T-helper 1 cell treated with Interleukin-12 subunit alpha and Interleukin-12 subunit beta and Interleukin-4 antibody, amounts not matched to agents 30 μg/mL and 1 μg/mL, for 36 hours (primary cell): ENCODE measurements at regions not wholly inside any gene's neighbourhood (a gene's known extent, or its start where the extent isn't known, plus 50 kb on each side); places are given as distances from the start of the nearest gene placed in this dataset.

Source experiments
- H3K27ac Mint-ChIP-seq: one replicate; pipeline ENCODE4 v1.8.0; 2021; ENCODE audit warnings: mild to moderate bottlenecking, mixed read lengths
- H3K27me3 Mint-ChIP-seq: one replicate; pipeline ENCODE4 v1.8.0; 2021; ENCODE audit warnings: low read depth, mixed read lengths
- H3K36me3 Mint-ChIP-seq: one replicate; pipeline ENCODE4 v1.8.0; 2021; ENCODE audit warnings: low read depth, mixed read lengths
- H3K4me1 Mint-ChIP-seq: one replicate; pipeline ENCODE4 v1.8.0; 2021; ENCODE audit warnings: low read depth, mixed read lengths
- H3K4me3 Mint-ChIP-seq: one replicate; pipeline ENCODE4 v1.8.0; 2021; ENCODE audit warnings: mild to moderate bottlenecking, moderate library complexity, mixed read lengths
- H3K9me3 Mint-ChIP-seq: one replicate; pipeline ENCODE4 v1.8.0; 2021; ENCODE audit warnings: mixed read lengths

- no peak overlapping the region for H3K27ac Mint-ChIP-seq
- H3K27me3 Mint-ChIP-seq = no peaks in the 10 kb centered on the region
- H3K4me1 Mint-ChIP-seq = no peaks in the 10 kb centered on the region
- no peak overlapping the region for H3K4me3 Mint-ChIP-seq
- H3K36me3 Mint-ChIP-seq = no peaks in the 10 kb centered on the region
- no peaks in the 10 kb centered on the region for H3K9me3 Mint-ChIP-seq
Measured at GRCh38 chr13:47220453-47221140, 323.7 kb upstream of the HTR2A start.

GRCh38 chr13:47218611-47219010 lies 321.8 kb upstream of the HTR2A start:
- Mint-ChIP-seq H3K9me3 (no peaks in the 10 kb centered on the region), H3K27ac (no peak overlapping the region), H3K4me1 (no peaks in the 10 kb centered on the region), H3K36me3 (no peaks in the 10 kb centered on the region), H3K4me3 (no peak overlapping the region), H3K27me3 (no peaks in the 10 kb centered on the region)

- H3K27me3 Mint-ChIP-seq = no peaks in the 10 kb centered on the region
- H3K4me3 Mint-ChIP-seq = no peak overlapping the region
- H3K27ac Mint-ChIP-seq = no peak overlapping the region
- H3K4me1 Mint-ChIP-seq = no peaks in the 10 kb centered on the region
- no peaks in the 10 kb centered on the region for H3K36me3 Mint-ChIP-seq
- H3K9me3 Mint-ChIP-seq = no peaks in the 10 kb centered on the region
Measured at GRCh38 chr13:47216176-47216822, 319.4 kb upstream of the HTR2A start.

- Mint-ChIP-seq H3K9me3 (no peaks in the 10 kb centered on the region), H3K27ac (no peak overlapping the region), H3K36me3 (no peaks in the 10 kb centered on the region), H3K4me3 (no peak overlapping the region), H3K4me1 (no peaks in the 10 kb centered on the region), H3K27me3 (no peaks in the 10 kb centered on the region)
Measured at GRCh38 chr13:47215736-47216135, 318.9 kb upstream of the HTR2A start.

- Mint-ChIP-seq H3K9me3 (no peaks in the 10 kb centered on the region), H3K27me3 (no peaks in the 10 kb centered on the region), H3K4me3 (no peak overlapping the region), H3K36me3 (no peaks in the 10 kb centered on the region), H3K4me1 (no peaks in the 10 kb centered on the region), H3K27ac (no peak overlapping the region)
Measured at GRCh38 chr13:47213047-47213446, 316.2 kb upstream of the HTR2A start.

GRCh38 chr13:47211106-47211505 lies 314.3 kb upstream of the HTR2A start:
- no peaks in the 10 kb centered on the region for H3K9me3 Mint-ChIP-seq
- no peaks in the 10 kb centered on the region for H3K27me3 Mint-ChIP-seq
- no peaks in the 10 kb centered on the region for H3K4me1 Mint-ChIP-seq
- H3K36me3 Mint-ChIP-seq = no peaks in the 10 kb centered on the region
- no peak overlapping the region for H3K4me3 Mint-ChIP-seq
- no peak overlapping the region for H3K27ac Mint-ChIP-seq

GRCh38 chr13:47206111-47206510 lies 309.3 kb upstream of the HTR2A start:
- Mint-ChIP-seq H3K9me3 (peaks cover 9% of the 10 kb centered on the region), H3K4me3 (no peak overlapping the region), H3K4me1 (no peaks in the 10 kb centered on the region), H3K36me3 (no peaks in the 10 kb centered on the region), H3K27me3 (no peaks in the 10 kb centered on the region), H3K27ac (no peak overlapping the region)

- no peaks in the 10 kb centered on the region for H3K9me3 Mint-ChIP-seq
- no peak overlapping the region for H3K27ac Mint-ChIP-seq
- H3K36me3 Mint-ChIP-seq = no peaks in the 10 kb centered on the region
- peaks cover 3% of the 10 kb centered on the region for H3K4me1 Mint-ChIP-seq
- no peak overlapping the region for H3K4me3 Mint-ChIP-seq
- no peaks in the 10 kb centered on the region for H3K27me3 Mint-ChIP-seq
Measured at GRCh38 chr13:47190696-47191305, 293.9 kb upstream of the HTR2A start.

GRCh38 chr13:47188802-47189201 lies 291.9 kb upstream of the HTR2A start:
- no peaks in the 10 kb centered on the region for H3K27me3 Mint-ChIP-seq
- no peaks in the 10 kb centered on the region for H3K36me3 Mint-ChIP-seq
- no peak overlapping the region for H3K4me3 Mint-ChIP-seq
- H3K4me1 Mint-ChIP-seq = peaks cover 3% of the 10 kb centered on the region
- no peak overlapping the region for H3K27ac Mint-ChIP-seq
- H3K9me3 Mint-ChIP-seq = no peaks in the 10 kb centered on the region

GRCh38 chr13:47186471-47186870 lies 289.6 kb upstream of the HTR2A start:
- Mint-ChIP-seq H3K9me3 (no peaks in the 10 kb centered on the region), H3K27me3 (no peaks in the 10 kb centered on the region), H3K27ac (no peak overlapping the region)

GRCh38 chr13:47184321-47184720 lies 287.5 kb upstream of the HTR2A start:
- no peak overlapping the region for H3K27ac Mint-ChIP-seq
- H3K27me3 Mint-ChIP-seq = no peaks in the 10 kb centered on the region
- no peaks in the 10 kb centered on the region for H3K36me3 Mint-ChIP-seq
- H3K4me3 Mint-ChIP-seq = no peak overlapping the region
- H3K4me1 Mint-ChIP-seq = no peaks in the 10 kb centered on the region
- no peaks in the 10 kb centered on the region for H3K9me3 Mint-ChIP-seq

More at GRCh38 chr13:47186471-47186870, 289.6 kb upstream of the HTR2A start:
- no peak overlapping the region for H3K4me3 Mint-ChIP-seq
- peaks cover 3% of the 10 kb centered on the region for H3K4me1 Mint-ChIP-seq
- no peaks in the 10 kb centered on the region for H3K36me3 Mint-ChIP-seq

- Mint-ChIP-seq H3K4me1 (no peaks in the 10 kb centered on the region), H3K9me3 (no peaks in the 10 kb centered on the region), H3K27ac (no peak overlapping the region), H3K27me3 (no peaks in the 10 kb centered on the region), H3K36me3 (no peaks in the 10 kb centered on the region), H3K4me3 (no peak overlapping the region)
Measured at GRCh38 chr13:47179321-47179720, 282.5 kb upstream of the HTR2A start.

GRCh38 chr13:47178090-47178950 lies 281.5 kb upstream of the HTR2A start:
- no peaks in the 10 kb centered on the region for H3K27me3 Mint-ChIP-seq
- no peaks in the 10 kb centered on the region for H3K9me3 Mint-ChIP-seq
- no peaks in the 10 kb centered on the region for H3K36me3 Mint-ChIP-seq
- H3K4me3 Mint-ChIP-seq = no peak overlapping the region
- H3K4me1 Mint-ChIP-seq = no peaks in the 10 kb centered on the region
- no peak overlapping the region for H3K27ac Mint-ChIP-seq

GRCh38 chr13:47175172-47175866 lies 278.5 kb upstream of the HTR2A start:
- Mint-ChIP-seq H3K4me1 (no peaks in the 10 kb centered on the region), H3K9me3 (no peaks in the 10 kb centered on the region), H3K27me3 (no peaks in the 10 kb centered on the region), H3K4me3 (no peak overlapping the region), H3K36me3 (no peaks in the 10 kb centered on the region), H3K27ac (no peak overlapping the region)
